ENCODE measurements at regions not wholly inside any gene's neighbourhood (a gene's known extent, or its start where the extent isn't known, plus 50 kb on each side); places are given as distances from the start of the nearest gene placed in this dataset.

GRCh38 chr1:184186167-184186566 lies 134.6 kb downstream of the TSEN15 start:
- H3K14ac ChIP-seq (ENCODE audit: insufficient read depth, low read length), result no peak overlapping the region
- no peaks in the 10 kb centered on the region for H3K79me1 ChIP-seq (ENCODE audit: insufficient read depth, low read depth, low read length, poor library complexity, severe bottlenecking)
- H3K4me1 ChIP-seq (ENCODE audit: insufficient read depth, low read length), result no peaks in the 10 kb centered on the region
- no peak overlapping the region for H3K4me2 ChIP-seq (ENCODE audit: insufficient read depth, insufficient read length, low read length)
- H3K9me3 ChIP-seq (ENCODE audit: control insufficient read depth, low read depth, low read length), result no peaks in the 10 kb centered on the region
- no peak overlapping the region for H3K56ac ChIP-seq (ENCODE audit: insufficient read length, low read depth, low read length)
- no peak overlapping the region for H2BK20ac ChIP-seq (ENCODE audit: low read depth, low read length, poor library complexity, severe bottlenecking)
- H2BK120ac ChIP-seq (ENCODE audit: low read depth, low read length, poor library complexity, severe bottlenecking), result no peak overlapping the region
- H3K23ac ChIP-seq (ENCODE audit: insufficient read length, low read depth, low read length), result no peak overlapping the region
- H3K4me1 Mint-ChIP-seq, result peaks cover 0 to 3% of the 10 kb centered on the region in 2 experiments; a peak in 1 of 4 replicates
- no peak overlapping the region for H3T11ph ChIP-seq (ENCODE audit: low read length)
- H3K27me3 Mint-ChIP-seq (ENCODE audit: low read depth), result peaks cover 2% of the 10 kb centered on the region; the same call in 1 of the 2 replicates
- no peaks in the 10 kb centered on the region for H3K79me2 ChIP-seq (ENCODE audit: insufficient read depth, low read length)
- H3K9me3 Mint-ChIP-seq, result no peaks in the 10 kb centered on the region
- no peak for TF ChIP-seq CTCF (conservative IDR thresholded peaks at IDR 0.05)
- no peaks in the 10 kb centered on the region for H4K20me1 ChIP-seq (ENCODE audit: control insufficient read depth, insufficient read depth, insufficient read length)
- no peaks in the 10 kb centered on the region for H3K27me3 ChIP-seq (ENCODE audit: insufficient read depth, low read length)
- no peak overlapping the region for H2BK12ac ChIP-seq (ENCODE audit: insufficient read length, low read depth, low read length)
- H2AFZ ChIP-seq (ENCODE audit: low read length), result no peak overlapping the region
- no peak overlapping the region for H4K5ac ChIP-seq (ENCODE audit: insufficient read length, low read depth, low read length)
- no peaks in the 10 kb centered on the region for H3K23me2 ChIP-seq (ENCODE audit: insufficient read length, low read depth, low read length, poor library complexity, severe bottlenecking)
- H4K91ac ChIP-seq (ENCODE audit: insufficient read length, low read depth, low read length), result no peak overlapping the region
- H2BK15ac ChIP-seq (ENCODE audit: low read depth, low read length), result no peak overlapping the region
- no peak overlapping the region for H3K4ac ChIP-seq (ENCODE audit: low read depth, low read length)
- H3K18ac ChIP-seq (ENCODE audit: insufficient read length, low read depth, low read length), result no peak overlapping the region
- H3K36me3 Mint-ChIP-seq (ENCODE audit: insufficient read depth in 1 of 3, low read depth in 3 of 3), result no peaks in the 10 kb centered on the region
- no peak overlapping the region for H3K4me3 Mint-ChIP-seq
- no peak overlapping the region for H3K27ac Mint-ChIP-seq
- H4K8ac ChIP-seq (replicated peaks; ENCODE audit: insufficient read length, low read depth, low read length), result no peak overlapping the region
- no peak overlapping the region for H2BK5ac ChIP-seq (ENCODE audit: insufficient read length, low read length)
- H3K9ac ChIP-seq (ENCODE audit: extremely low read depth, insufficient read length, low read length), result no peak overlapping the region
- DNase-seq, result no peak
- H3K27ac ChIP-seq (ENCODE audit: insufficient read length, low read depth, low read length), result no peak overlapping the region
- no peak overlapping the region for H2AK5ac ChIP-seq (ENCODE audit: insufficient read length, low read length)
